A673 (cell line): ENCODE measurements at regions not wholly inside any gene's neighbourhood (a gene's known extent, or its start where the extent isn't known, plus 50 kb on each side); places are given as distances from the start of the nearest gene placed in this dataset.

Source experiments
- EZH2 ChIP-seq: fragments of 200-600 bp; sonication (generic); IDR thresholded peaks from 2 replicates; pipeline ENCODE4 v1.6.1; 2017; ENCODE audit warnings: borderline replicate concordance, low read depth, mild to moderate bottlenecking, mixed read lengths, antibody characterized with exemption, low read length; ENCODE audit not compliant: poor library complexity, severe bottlenecking
- TF ChIP-seq, protein P1 (sequence below): fragments of 300-800, 200-600 bp; sonication (generic); conservative IDR thresholded peaks from 2 replicates; pipeline ENCODE4 v1.5.1; 2017; ENCODE audit warnings: low read depth, mild to moderate bottlenecking, antibody characterized with exemption, low read length, moderate library complexity, mixed read lengths

DNA sequence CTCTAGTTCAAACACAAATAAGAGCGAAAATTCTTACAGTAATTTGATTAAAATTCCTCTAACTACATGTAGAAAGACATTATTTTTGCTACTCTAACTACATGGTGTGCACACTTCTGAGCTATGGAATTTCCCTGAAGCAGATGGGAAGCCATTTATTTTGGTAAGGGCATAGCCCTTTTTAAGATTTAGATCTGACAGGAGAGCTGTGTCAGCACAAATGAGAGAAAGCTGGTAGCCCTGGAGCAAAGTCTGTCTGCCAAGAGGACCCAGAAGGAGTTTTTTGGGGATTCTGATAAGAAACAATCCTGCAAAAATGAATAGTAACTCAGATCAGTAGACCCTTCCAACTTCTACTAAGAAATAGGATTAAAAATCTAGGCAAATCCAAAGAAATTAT is 595.9 kb upstream of the MEF2C start:
- TF ChIP-seq, protein P1, sequence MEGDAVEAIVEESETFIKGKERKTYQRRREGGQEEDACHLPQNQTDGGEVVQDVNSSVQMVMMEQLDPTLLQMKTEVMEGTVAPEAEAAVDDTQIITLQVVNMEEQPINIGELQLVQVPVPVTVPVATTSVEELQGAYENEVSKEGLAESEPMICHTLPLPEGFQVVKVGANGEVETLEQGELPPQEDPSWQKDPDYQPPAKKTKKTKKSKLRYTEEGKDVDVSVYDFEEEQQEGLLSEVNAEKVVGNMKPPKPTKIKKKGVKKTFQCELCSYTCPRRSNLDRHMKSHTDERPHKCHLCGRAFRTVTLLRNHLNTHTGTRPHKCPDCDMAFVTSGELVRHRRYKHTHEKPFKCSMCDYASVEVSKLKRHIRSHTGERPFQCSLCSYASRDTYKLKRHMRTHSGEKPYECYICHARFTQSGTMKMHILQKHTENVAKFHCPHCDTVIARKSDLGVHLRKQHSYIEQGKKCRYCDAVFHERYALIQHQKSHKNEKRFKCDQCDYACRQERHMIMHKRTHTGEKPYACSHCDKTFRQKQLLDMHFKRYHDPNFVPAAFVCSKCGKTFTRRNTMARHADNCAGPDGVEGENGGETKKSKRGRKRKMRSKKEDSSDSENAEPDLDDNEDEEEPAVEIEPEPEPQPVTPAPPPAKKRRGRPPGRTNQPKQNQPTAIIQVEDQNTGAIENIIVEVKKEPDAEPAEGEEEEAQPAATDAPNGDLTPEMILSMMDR: no peak
- no peak for TF ChIP-seq EZH2
